ENCODE measurements at regions not wholly inside any gene's neighbourhood (a gene's known extent, or its start where the extent isn't known, plus 50 kb on each side); places are given as distances from the start of the nearest gene placed in this dataset.
"Not testable (repeated sequence)": the region's sequence is repeated elsewhere in the genome, so short reads cannot be mapped to it uniquely, and the experiment has no call there.

DNA sequence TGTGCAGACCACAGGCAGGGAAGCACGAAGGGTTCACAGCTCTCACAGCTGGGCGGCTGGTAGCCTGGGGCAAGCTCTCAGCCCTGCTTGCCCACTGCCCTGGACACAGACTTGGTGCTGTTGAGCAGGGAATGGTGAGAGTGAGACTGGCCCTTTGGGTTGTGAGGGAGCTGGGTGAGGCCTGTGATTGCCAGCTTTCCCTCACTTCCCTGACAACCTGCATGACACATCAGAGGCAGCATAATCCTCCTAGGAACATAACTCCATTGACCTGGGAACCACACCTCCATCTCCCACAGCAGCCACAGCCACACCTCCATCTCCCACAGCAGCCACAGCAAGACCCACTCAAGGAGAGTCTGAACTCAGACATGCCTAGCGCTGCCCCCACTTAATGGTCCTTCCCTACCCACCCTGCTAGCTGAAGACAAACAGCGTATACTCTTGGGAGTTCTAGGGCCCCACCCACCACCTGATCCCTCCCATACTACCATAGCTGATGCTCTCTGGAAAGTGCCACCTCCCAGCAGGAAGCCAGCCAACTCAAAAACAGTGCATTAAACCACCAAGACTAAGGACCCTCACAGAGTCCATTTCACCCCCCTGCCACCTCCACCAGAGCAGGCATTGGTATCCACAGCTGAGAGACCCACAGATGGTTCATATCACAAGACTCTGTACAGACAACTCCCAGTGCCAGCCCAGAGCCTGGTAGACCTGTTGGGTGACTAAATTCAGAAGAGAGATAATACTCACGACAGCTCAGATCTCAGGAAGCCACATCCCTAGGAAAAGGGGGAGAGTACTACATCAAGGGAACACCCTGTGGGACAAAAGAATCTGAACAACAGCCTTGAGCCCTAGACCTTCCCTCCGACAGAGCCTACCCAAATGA is 60.2 kb upstream of the PRSS3 start:
- DNase-seq (ENCODE audit: extremely low read depth in 1 of 2, low read depth in 1 of 2) = not testable (repeated sequence)

DNA sequence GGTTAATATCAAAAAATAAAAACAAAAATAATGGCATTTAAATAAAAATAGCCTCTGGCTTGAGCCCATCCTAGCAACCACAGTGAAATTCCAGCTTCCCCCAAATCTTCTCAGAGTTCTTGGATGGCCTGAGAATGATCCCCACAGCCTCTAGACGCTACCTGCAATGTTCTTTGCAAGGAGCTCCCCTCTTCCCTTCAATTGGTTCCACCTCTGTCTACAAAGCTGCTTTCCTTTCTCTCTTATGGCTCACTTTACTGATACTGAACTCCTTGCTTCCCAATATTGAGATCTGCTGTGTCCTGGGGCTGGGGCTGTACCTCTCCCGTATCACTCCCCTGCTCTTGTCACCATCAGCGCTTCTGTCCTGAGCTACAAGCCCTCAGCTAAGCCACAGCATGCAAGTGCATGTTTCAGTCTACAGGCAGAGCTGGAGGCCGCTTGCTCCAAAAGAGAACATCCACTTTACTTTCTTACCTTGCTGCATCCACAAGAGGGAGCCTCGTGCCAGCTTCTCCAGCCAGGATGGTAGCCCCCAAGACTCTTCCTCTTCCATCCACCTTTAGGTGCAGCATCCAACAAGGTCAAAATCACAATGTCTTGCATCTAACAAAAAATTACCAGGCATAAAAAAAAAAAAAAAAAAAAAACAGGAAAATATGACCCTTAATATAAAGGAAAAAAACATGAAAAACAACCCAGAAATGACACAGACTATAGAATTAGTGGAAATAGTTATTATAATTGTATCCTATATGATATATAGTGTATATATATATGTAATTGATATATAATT is 57.4 kb upstream of the PRSS3 start:
- DNase-seq (ENCODE audit: extremely low read depth in 1 of 2, low read depth in 1 of 2) = no peak

DNA sequence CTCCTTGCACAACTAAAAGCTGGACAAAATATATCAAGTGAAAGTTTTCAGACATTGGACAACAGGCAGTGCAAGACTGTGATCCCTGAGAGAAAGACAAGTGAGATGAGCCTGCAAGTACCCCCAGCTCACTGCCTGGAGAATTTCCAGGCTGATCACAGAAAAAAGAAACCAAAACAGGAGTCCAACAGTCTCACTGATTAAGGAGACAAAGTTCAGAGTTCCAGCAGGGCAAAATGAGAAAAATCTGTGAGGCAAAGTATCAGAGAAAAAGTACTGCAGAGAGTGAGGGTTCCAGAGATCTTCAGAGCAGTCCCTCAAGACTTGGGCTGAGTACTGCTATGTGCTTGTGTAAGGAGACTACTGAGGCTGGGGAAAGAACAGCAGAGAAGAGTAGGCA is 56.0 kb upstream of the PRSS3 start:
- no peak for DNase-seq (ENCODE audit: extremely low read depth in 1 of 2, low read depth in 1 of 2)

DNA sequence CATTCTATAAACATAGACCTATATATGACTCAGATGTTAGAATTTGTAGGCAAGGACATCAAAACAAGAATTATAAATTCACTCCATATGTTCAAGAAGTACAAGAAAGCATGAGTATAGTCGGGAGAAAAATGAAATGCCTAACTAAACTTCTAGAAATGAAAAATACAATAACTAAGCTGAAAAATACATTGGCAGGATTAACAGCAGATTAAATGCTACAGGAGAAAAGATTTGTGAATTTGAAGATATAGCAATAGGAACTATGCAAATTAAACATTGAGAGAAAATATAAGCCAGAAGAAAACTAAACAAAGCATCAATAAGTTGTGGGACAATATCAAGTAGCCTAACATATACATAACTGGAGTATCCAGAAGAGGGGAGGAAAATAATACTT is 55.3 kb upstream of the PRSS3 start:
- no peak for DNase-seq (ENCODE audit: extremely low read depth in 1 of 2, low read depth in 1 of 2)

DNA sequence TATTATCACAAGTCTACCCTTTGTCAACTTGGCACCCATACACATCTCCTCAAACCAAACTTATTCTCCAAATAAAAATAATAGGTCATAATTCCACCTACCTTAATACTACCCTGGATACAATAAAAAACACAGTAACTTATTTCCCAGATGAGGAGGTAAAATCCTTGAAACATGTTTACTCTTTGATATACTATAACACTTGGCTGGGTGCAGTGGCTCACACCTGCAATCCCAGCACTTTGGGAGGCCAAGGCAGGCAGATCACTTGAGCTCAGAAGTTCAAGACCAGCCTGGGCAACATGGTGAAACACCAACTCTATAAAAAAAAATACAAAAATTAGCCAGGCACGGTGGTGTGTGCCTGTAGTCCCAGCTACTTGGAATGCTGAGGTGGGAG is 54.4 kb upstream of the PRSS3 start:
- not testable (repeated sequence) for DNase-seq (ENCODE audit: extremely low read depth in 1 of 2, low read depth in 1 of 2)

DNA sequence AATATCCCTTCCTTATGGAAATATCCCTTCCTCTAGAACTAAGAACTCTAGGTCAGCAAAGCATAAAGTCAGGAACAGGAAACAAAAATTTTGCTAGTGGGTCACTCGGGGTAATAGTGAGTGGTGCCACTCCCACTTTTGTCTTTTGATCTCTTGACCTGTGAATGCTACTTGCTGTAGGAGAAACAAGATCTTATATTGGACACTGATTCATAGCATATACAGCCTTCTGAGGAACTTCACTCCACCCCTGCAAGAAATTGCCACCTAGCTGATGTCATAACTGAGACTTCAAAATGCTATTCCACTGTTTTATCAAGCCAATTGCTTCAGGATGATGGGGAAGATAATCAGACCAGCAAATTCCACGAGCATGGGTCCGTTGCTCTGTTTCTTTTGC is 53.3 kb upstream of the PRSS3 start:
- no peak for DNase-seq (ENCODE audit: extremely low read depth in 1 of 2, low read depth in 1 of 2)

DNA sequence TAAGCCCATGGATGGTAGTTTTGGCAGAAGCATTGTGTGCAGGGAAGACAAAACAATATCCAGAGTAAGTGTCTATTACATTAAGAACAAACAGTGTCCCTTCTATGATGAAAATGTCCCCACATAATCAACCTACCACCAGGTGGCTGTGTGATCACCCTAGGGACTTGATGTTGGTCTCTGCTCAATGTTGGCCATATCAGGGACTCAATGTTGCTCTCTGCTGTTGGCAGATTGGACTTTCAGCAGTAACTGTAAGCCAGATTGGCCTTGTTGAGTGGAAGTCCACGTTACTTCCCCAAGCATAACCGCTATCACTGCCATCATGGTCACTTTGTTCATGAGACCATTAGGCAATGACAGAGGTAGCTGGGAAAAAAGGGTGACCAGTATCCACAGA is 52.8 kb upstream of the PRSS3 start:
- DNase-seq (ENCODE audit: extremely low read depth in 1 of 2, low read depth in 1 of 2) = no peak
